ENCODE measurements at regions not wholly inside any gene's neighbourhood (a gene's known extent, or its start where the extent isn't known, plus 50 kb on each side); places are given as distances from the start of the nearest gene placed in this dataset.
A peak's percentile ranks its signal among the peaks of the same experiment; 100 is the strongest.
"Not testable (repeated sequence)": the region's sequence is repeated elsewhere in the genome, so short reads cannot be mapped to it uniquely, and the experiment has no call there.

GRCh38 chr21:27769763-27770162 lies 802.9 kb upstream of the ADAMTS5 start:
- no peak for DNase-seq (ENCODE audit: low spot score)

- DNase-seq (ENCODE audit: low spot score): not testable (repeated sequence)
Observed at GRCh38 chr21:27768046-27768637, 801.3 kb upstream of the ADAMTS5 start.

GRCh38 chr21:27764056-27764455 lies 797.2 kb upstream of the ADAMTS5 start:
- DNase-seq (ENCODE audit: low spot score): no peak

GRCh38 chr21:27761623-27762022 lies 794.7 kb upstream of the ADAMTS5 start:
- DNase-seq (ENCODE audit: low spot score): no peak

- no peak for DNase-seq (ENCODE audit: low spot score)
Observed at GRCh38 chr21:27759820-27760219, 792.9 kb upstream of the ADAMTS5 start.

- DNase-seq (ENCODE audit: low spot score): peak; percentile 4
Observed at GRCh38 chr21:27759091-27759659, 792.3 kb upstream of the ADAMTS5 start.

- no peak for DNase-seq (ENCODE audit: low spot score)
Observed at GRCh38 chr21:27756191-27756590, 789.3 kb upstream of the ADAMTS5 start.

- no peak for DNase-seq (ENCODE audit: low spot score)
Observed at GRCh38 chr21:27743971-27744564, 777.2 kb upstream of the ADAMTS5 start.

GRCh38 chr21:27741736-27742135 lies 774.8 kb upstream of the ADAMTS5 start:
- DNase-seq (ENCODE audit: low spot score): no peak

GRCh38 chr21:27740084-27740483 lies 773.2 kb upstream of the ADAMTS5 start:
- DNase-seq (ENCODE audit: low spot score): no peak

GRCh38 chr21:27739187-27739586 lies 772.3 kb upstream of the ADAMTS5 start:
- no peak for DNase-seq (ENCODE audit: low spot score)

GRCh38 chr21:27735699-27736098 lies 768.8 kb upstream of the ADAMTS5 start:
- no peak for DNase-seq (ENCODE audit: low spot score)

GRCh38 chr21:27734146-27734545 lies 767.3 kb upstream of the ADAMTS5 start:
- peak; percentile 29 for DNase-seq (ENCODE audit: low spot score)

- no peak for DNase-seq (ENCODE audit: low spot score)
Observed at GRCh38 chr21:27725916-27726315, 759.0 kb upstream of the ADAMTS5 start.

GRCh38 chr21:27722095-27722494 lies 755.2 kb upstream of the ADAMTS5 start:
- DNase-seq (ENCODE audit: low spot score): no peak

- DNase-seq (ENCODE audit: low spot score): no peak
Observed at GRCh38 chr21:27721675-27722074, 754.8 kb upstream of the ADAMTS5 start.

- DNase-seq (ENCODE audit: low spot score): no peak
Observed at GRCh38 chr21:27719226-27719625, 752.3 kb upstream of the ADAMTS5 start.

GRCh38 chr21:27715131-27715530 lies 748.2 kb upstream of the ADAMTS5 start:
- DNase-seq (ENCODE audit: low spot score): no peak

GRCh38 chr21:27713154-27714109 lies 746.5 kb upstream of the ADAMTS5 start:
- DNase-seq (ENCODE audit: low spot score): no peak

GRCh38 chr21:27704567-27705166 lies 737.8 kb upstream of the ADAMTS5 start:
- DNase-seq (ENCODE audit: low spot score): no peak

- DNase-seq (ENCODE audit: low spot score): no peak
Observed at GRCh38 chr21:27703791-27704190, 736.9 kb upstream of the ADAMTS5 start.

- DNase-seq (ENCODE audit: low spot score): peak; percentile 49
Observed at GRCh38 chr21:27700974-27701614, 734.2 kb upstream of the ADAMTS5 start.

Data from hepatic stellate cell (primary cell).